ENCODE measurements at regions not wholly inside any gene's neighbourhood (a gene's known extent, or its start where the extent isn't known, plus 50 kb on each side); places are given as distances from the start of the nearest gene placed in this dataset.
"Not testable (repeated sequence)": the region's sequence is repeated elsewhere in the genome, so short reads cannot be mapped to it uniquely, and the experiment has no call there.

- H3K27ac ChIP-seq: no peak overlapping the region
- H3K36me3 ChIP-seq: no peaks in the 10 kb centered on the region
- no peaks in the 10 kb centered on the region for H3K9me3 ChIP-seq (ENCODE audit: low read depth)
- H3K4me1 ChIP-seq (ENCODE audit: low read depth): no peaks in the 10 kb centered on the region
- TF ChIP-seq CTCF (IDR thresholded peaks at IDR 0.05; ENCODE audit: low read depth, low read length): no peak
- peak in 1 of 2 donors; percentile 51 for DNase-seq (ENCODE audit: low read depth in 1 of 2, low spot score in 1 of 2)
- no peak overlapping the region for H3K4me3 ChIP-seq
- H3K27me3 ChIP-seq: no peaks in the 10 kb centered on the region
Measured at GRCh38 chr6:127397729-127398630, 54.6 kb upstream of the ECHDC1 start.

GRCh38 chr6:127397171-127397597 is 53.8 kb upstream of the ECHDC1 start:
- H3K36me3 ChIP-seq; H3K4me3 ChIP-seq; H3K4me1 ChIP-seq (ENCODE audit: low read depth); H3K27me3 ChIP-seq; H3K27ac ChIP-seq; H3K9me3 ChIP-seq (ENCODE audit: low read depth): not testable (repeated sequence)
- peak in 1 of 2 donors; percentile 87 for DNase-seq (ENCODE audit: low read depth in 1 of 2, low spot score in 1 of 2)
